GM12875 (cell line): ENCODE measurements at regions not wholly inside any gene's neighbourhood (a gene's known extent, or its start where the extent isn't known, plus 50 kb on each side); places are given as distances from the start of the nearest gene placed in this dataset.

ENCODE experiments used
- H3K4me3 ChIP-seq: one replicate; pipeline ENCODE4 v1.5.1; 2011; ENCODE audit warnings: low read depth, low read length, control low read depth
- TF ChIP-seq, protein P1 (sequence below): IDR thresholded peaks from 2 replicates; pipeline ENCODE4 v1.5.1; 2011; ENCODE audit warnings: low read depth, mild to moderate bottlenecking, control low read depth, inconsistent platforms, low read length, moderate library complexity, borderline replicate concordance; ENCODE audit not compliant: insufficient read depth

DNA sequence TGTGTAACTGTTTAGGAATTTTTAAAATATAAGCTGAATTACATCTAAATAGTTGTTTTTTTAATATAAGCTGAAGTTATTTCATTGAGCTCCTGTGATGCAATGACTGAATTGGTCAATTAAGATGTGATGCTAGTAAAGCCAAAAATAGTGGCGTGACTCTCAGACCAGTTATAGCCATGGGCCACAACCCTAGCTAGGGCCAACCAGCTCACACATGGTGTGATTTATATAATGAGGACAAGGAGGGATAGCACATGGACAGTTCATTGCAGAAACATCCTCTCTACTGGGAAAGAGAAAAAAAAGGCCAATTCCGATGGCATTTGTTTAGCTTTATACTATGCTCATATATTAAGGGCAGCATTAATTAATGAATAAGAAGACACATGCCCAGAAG, 119.3 kb upstream of the PROX1 start:
- TF ChIP-seq, protein P1, sequence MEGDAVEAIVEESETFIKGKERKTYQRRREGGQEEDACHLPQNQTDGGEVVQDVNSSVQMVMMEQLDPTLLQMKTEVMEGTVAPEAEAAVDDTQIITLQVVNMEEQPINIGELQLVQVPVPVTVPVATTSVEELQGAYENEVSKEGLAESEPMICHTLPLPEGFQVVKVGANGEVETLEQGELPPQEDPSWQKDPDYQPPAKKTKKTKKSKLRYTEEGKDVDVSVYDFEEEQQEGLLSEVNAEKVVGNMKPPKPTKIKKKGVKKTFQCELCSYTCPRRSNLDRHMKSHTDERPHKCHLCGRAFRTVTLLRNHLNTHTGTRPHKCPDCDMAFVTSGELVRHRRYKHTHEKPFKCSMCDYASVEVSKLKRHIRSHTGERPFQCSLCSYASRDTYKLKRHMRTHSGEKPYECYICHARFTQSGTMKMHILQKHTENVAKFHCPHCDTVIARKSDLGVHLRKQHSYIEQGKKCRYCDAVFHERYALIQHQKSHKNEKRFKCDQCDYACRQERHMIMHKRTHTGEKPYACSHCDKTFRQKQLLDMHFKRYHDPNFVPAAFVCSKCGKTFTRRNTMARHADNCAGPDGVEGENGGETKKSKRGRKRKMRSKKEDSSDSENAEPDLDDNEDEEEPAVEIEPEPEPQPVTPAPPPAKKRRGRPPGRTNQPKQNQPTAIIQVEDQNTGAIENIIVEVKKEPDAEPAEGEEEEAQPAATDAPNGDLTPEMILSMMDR = no peak
- no peak overlapping the region for H3K4me3 ChIP-seq

DNA sequence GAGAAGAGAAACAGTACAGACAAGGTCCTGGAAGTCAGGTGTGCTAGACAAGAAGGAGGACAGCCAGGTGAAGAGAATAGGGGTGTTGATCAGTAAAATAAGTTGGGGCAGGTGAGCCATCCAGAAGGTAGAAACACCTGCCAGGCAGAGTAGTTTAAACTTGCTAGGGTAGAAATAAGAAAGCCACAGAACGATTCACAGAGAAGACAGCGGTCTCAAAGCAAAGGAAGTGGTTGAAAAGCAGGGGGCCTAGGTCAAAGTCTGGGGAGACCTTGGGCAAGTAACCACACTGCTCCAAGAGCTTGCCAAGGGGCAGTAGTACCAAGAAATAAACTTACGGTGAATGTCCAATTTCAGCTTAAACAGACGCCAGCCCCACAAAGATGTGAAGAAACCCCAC, 116.6 kb upstream of the PROX1 start:
- TF ChIP-seq, protein P1 = no peak
- H3K4me3 ChIP-seq = no peak overlapping the region

DNA sequence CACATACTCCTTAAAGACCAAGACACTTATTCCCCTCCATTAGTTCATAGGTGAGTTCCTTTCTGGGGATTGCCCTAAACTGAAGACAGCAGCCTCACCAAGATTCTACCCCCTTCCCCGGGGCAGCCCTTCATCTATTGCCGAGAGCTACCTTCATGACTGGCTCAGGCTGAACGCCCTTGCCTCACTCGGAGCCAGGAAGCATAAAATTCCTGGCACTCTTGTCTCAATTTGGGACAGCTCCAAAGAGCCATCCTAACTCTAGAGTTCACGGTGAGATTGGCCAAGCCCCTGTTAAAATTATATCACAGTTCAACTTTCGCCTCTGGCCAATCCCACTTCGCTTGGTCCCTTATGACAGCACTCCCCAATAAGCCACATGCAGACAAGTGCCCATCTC, 113.0 kb upstream of the PROX1 start:
- TF ChIP-seq, protein P1 = no peak
- no peak overlapping the region for H3K4me3 ChIP-seq

DNA sequence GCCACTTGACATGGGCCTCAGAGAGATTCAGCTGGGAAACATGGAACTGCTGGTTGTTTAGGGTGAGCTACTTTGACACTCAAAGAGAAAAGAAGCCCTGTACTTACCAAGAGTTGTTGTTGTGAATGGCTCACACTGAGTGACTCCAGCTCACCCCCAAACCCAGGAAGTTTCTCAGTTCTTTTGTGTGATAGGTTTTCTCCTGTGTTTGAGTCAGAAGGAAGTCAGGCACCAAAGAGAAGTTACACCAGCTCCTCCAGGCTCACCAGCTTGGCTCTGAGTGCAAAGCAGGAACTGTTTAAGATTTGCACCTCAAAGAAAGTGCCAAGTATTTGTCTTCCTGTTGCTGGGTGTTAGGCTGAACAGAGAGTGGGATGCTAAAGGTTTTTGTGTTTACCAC, 111.2 kb upstream of the PROX1 start:
- H3K4me3 ChIP-seq = no peak overlapping the region
- TF ChIP-seq, protein P1 = no peak

DNA sequence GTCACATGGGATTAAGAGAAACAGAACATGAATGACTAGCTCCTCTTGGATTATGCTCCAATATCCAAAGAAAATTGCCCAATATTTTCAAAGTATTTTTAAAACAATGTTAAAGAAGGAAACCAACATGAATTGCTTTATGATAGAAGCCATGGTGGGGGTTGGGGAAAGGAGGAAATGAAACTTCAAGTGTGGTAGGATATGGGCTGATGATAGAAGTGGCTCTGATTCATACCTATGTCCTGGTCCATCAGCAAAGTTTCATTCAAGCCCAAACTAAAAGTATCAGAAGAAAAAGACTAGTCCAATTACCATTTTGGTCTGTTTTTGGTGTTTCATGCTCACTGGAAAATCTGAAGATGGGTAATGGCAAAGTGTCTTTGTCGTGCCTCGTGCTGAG, 104.2 kb upstream of the PROX1 start:
- TF ChIP-seq, protein P1 = no peak

DNA sequence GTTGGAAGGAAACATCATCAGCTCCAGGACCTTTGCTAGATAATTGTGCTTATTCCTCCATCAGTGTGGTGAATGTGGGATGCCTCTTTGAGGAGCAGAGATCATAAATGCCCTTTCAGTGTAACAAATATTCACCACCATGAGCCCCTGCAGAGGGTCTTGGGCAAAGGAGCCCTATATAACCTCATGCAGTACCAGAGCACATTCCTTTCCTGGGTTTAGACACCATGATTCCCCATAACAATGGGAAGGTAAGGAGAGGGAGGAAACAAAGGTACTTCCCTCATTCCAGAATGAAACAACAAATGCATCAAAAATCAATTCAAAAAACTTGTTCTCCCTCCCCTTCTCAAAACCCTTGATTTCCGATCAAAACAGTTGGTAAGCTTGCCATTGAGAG, 103.4 kb upstream of the PROX1 start:
- H3K4me3 ChIP-seq = no peak overlapping the region
- TF ChIP-seq, protein P1 = no peak

More for the DNA sequence above, 104.2 kb upstream of the PROX1 start:
- H3K4me3 ChIP-seq = no peak overlapping the region

DNA sequence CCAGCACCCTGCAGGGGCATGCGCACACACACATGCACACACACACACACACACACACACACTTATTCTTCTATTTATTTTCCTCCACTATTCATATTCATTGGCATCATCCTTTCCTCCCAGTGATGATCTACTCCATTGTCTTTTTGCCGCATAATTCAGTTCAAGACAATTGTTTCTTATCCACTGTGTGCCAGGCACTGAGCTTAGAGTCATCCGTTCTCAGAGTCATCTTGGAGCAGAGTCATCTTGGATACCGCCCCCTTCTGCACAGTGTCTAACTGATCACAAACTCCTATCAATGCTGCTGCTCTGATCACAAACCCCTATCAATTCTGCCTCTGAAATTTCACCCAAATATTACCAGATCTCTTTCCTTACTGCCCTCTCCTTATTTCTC, 102.8 kb upstream of the PROX1 start:
- no peak overlapping the region for H3K4me3 ChIP-seq
- TF ChIP-seq, protein P1 = no peak
